GM18498 (cell line): ENCODE measurements at regions not wholly inside any gene's neighbourhood (a gene's known extent, or its start where the extent isn't known, plus 50 kb on each side); places are given as distances from the start of the nearest gene placed in this dataset.

Experiments
- ATAC-seq: cut with Tn5 transposase; IDR thresholded peaks from one replicate; pipeline ENCODE4 v1.9.1; 2021; ENCODE audit warnings: mild to moderate bottlenecking, moderate library complexity; ENCODE audit not compliant: unreplicated experiment

DNA sequence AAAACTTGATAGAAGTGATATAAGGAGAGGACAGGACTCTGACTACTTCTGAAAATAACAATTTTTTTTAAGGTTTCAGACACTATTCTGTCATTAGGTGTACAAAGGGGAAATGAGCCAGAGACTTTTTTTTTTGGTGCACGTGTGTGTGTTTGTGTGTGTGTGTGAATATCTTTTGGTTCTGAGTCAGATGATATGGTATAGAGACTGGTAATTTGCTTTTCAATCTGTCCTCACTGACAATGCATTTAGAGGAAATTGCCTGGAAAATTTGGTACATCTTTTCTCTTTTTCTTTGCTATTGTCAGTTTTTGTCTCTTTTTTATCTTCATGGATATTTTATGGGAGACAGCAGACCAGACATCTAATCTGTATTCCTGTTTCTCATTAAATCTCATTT, 59.3 kb downstream of the DDIT4L start:
- no peak for ATAC-seq

DNA sequence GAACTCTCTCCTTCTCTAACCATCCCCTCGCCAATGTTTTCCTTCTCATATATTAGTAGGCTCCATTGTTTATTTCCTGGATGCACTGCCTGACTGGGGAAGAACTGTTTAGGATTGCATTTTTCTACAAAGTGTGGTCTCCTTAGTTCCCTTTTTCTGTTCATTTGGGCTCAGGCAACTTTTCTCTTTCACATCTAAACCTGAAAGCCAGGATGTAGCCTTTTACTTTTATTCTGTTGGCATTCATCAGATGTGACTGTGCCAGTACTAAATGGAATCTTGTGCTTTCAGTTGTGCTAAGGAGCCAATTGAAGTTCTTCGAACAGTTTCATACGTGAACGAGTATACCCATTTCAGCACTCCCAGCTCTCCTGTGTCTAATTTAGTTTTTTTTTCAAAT, 59.8 kb downstream of the DDIT4L start:
- ATAC-seq, result no peak

DNA sequence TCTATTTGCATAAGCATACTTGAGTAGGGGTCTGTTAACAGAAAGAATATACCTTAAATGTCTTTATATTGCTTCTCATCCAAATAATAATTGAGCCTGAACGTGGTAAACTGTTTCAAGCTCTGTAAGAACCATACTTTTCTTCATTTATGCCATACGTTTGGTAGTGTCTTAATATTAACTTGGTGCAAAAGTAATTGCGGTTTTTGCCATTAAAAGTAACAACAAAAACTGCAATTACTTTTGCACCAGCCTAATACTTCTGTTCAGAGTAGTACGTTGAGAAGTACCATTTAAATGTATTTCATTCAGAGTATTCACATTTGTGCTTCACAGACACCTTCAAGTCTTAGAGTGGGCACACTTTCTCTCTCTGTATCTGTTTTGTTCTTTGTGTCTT, 60.5 kb downstream of the DDIT4L start:
- ATAC-seq, result no peak

DNA sequence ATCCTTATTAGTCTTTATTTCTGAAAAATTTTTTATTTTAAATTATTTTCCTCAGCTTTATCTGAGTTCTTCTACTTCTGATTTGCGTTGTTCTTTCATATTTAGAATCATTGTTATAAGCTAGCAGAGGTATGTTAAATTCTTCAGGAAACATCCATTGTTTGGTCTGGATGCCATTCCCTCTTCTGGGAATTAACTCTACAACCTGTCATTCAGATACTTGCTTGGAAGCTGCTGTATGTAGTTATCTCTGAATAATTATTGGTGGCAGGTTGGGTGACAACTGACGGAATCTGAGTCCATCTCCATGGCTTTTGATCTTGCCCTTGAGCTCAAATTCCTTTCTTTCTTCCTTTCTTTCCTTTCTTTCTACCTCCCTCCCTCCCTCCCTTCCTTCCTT, 61.9 kb downstream of the DDIT4L start:
- ATAC-seq, result no peak

DNA sequence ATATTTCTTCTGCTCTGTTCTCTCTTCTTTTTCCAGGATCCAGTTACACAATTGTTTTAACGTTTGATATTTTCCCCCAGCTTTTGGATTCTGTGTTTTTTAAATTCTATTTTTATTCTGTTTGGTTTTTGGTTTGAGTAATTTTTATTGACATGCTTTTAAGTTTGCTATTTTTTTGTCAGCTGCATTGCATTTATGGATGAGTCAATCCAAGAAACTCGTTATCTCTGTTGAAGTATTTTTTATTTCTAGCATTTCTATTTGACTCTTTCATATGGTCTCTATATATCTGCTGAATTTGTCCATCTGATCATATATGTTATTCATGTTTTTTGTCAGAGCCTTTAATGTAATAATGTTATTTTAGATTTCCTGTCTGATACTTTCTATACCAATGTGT, 65.6 kb downstream of the DDIT4L start:
- no peak for ATAC-seq

DNA sequence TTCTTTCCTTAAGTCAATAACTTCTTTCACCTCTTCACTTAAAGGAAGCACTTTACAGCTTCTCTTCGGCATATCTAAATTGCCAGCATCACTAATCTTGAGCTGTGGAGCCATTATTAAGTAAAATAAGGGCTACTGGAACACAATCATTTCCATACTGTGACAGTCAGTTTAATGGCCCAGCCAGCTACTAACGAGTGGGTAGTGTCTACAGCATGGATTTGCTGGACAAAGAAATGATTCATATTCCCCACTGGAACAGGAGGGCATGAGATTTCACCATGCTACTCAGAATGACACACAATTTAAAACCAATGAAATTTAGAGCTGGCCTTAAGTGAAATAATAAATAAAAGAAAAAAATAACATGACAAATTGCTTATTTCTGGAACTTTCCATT, 72.1 kb downstream of the DDIT4L start:
- ATAC-seq, result no peak

DNA sequence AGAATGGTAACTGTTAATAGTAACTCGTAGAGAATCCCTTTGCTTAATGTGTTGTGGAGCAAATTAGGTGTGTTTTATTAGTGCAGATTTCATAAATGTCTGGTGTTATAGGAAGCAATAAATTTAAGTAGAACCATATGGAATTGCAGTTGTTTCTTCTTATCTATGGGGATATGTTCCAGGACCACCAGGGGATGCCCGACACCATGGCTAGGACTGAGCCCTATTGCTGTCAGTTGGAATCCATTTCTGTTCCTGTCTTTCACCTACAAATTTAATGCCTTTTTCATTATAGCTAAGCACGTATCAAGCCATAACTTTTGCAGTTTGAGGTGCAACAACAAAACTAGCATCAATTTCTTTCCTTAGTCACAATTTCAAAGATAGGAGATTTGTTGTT, 72.5 kb downstream of the DDIT4L start:
- ATAC-seq, result no peak

DNA sequence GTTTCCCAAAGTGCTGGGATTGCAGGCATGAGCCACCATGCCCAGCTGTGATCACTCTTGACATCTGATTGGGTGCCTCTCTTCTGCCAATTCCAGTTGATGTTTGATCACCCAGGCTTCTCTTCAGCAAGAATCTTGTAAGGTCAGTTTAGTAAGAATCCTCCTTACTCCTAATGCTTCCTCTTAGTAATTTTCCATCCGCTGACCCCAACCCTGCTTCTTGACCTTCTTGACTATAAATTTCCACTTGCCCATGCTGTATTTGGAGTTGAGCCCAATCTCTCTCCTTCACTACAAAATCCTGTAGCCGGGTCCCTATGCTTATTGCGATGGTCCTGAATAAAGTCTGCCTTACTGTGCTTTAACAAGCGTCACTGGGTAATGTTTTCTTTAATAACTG, 75.4 kb downstream of the DDIT4L start:
- no peak for ATAC-seq

DNA sequence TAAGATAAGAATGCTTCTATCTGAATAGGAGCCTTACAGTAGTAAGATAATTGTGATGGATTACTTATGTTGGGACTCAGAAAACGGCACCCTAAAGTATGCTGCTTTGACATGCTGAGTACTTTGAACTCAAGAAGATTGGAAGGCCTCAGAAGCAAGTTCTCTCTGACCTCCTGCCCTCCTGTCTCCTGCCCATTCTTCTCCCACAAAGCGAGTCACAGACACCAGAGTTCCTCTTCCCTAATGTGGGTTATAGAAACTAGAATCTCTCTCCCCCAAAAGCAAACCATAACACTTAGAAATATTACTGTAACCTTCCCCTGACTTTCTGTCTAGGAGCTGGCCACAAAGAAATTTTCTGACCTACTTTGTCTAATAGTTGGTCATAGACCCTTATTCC, 76.5 kb downstream of the DDIT4L start:
- no peak for ATAC-seq

DNA sequence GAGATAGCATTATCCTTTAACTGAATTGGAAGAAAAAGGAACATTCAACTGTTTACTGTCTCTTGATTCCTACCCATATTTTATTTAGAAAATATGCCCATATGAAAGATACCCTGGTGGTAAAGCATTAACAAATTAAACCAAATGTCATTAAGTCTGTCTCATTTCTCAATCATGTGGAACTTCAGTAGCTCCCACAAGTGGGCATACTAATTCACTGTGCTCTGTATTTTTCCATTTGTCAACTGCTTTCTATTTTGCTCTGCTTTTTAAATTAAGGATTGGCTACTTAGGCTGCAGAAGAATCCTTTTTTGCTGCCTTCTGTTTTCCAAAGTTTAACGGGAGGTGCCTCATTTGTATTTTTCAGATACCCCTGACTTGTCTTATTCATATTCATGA, 77.2 kb downstream of the DDIT4L start:
- ATAC-seq, result no peak

DNA sequence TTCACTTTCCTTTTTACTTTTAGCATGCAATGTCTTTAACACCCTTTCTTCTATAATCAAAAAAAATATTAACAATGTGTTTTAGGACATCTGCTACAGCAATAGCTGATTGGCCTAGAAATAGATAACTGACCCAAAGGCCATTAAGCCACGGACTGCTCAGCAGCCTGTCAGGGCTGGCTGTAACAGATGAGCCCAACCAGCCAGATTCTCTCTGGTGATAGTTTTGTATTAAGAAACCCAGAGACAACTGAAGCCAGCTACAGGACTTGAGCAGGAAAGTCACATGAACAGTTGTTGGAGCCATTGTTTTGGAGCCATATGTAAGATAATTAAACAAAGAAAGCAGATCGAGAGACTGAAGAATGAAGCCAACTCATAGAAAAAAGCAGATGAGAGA, 80.3 kb downstream of the DDIT4L start:
- ATAC-seq, result no peak

DNA sequence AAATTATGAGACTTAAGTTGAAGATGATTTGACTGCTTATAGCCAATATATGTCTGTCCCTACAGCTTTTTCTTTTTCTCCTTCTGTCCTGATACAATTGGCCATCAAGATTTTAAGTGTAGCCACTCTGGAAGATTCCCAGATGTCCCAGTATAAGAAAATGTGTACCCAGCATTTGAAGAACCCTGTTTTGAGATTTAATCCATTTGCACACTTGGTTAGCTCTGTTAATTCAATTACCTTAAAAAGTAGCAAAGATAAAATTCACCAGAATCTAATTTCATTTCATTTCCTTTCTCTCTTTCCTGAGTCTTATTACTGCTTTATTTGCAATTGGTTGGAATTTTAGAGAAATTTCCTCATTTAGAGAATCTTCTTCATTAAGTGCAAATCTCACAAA, 81.4 kb downstream of the DDIT4L start:
- no peak for ATAC-seq

DNA sequence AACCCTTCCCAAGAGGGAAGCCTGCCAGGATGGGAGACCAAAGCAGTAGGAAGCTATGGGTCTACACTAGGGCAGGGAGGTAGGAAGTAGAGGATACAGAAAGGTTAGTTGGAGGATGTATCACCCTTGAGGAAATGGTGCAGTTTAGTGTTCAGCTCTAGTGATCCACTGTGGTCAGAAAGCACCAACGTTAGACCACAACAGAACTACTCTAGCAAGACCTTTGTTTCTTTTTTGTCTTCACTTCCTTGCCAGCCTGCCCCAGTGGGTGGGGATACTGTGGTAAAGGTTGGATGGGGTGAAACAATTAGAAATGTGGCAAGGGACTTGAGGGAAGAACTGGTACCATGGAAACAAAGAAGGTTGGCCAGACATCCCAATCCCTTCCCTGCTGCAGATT, 83.3 kb downstream of the DDIT4L start:
- peak; percentile 99 for ATAC-seq

DNA sequence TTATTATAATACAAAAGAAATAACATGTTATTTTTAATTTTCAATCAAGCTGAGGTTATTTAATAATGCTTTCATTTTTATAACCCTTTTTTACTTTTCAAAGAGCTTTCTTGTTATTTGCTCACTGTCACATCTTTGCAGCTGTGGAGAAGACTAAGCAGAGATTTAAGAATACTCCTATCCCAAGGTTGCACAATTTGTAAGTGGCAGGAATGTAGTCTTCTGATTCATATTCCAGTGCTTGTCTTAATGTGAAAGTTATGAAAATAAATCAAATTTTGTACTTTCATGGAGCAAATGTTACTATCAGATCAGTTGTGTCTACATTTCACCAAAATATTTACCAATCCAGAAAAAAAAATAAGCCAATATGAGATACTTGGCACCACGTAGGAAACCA, 86.6 kb downstream of the DDIT4L start:
- ATAC-seq, result no peak

DNA sequence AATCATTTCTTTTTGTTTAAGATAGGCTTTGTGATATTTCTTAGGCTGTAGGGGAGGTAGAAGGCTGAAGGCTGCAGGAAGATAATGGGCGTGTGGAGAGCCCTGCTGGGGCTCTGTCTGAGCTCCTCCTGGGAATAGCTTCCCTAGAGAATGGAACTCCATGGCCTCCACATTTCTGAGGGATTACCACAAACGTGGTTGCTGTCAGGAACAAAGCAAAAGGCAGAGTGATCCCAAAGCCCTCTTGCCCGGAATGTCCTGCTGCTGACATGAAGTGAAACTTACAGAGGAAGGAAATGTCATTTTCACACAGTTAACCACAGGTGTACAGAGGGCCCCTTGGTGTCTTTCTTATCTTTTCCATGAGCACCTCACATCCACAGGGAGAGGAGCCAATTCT, 89.3 kb downstream of the DDIT4L start:
- ATAC-seq, result peak; percentile 69

DNA sequence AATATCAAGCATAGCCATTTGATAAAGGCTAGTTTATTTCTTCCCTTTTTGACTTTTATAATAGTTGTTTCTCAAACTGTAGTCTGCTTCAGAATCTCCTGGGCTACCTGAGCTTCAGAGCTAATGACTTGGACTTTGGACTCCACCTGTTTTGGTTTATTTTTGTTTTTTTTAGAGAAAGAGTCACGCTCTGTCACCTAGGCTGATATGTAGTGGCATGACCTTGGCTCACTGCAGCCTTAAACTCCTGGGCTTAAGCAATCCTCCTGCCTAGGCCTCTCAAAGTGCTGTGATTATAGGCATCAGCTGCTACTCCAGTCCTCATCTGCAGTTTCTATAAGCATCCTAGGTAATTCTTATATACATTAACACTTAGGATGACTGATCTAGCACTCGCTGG, 90.5 kb downstream of the DDIT4L start:
- ATAC-seq, result no peak

DNA sequence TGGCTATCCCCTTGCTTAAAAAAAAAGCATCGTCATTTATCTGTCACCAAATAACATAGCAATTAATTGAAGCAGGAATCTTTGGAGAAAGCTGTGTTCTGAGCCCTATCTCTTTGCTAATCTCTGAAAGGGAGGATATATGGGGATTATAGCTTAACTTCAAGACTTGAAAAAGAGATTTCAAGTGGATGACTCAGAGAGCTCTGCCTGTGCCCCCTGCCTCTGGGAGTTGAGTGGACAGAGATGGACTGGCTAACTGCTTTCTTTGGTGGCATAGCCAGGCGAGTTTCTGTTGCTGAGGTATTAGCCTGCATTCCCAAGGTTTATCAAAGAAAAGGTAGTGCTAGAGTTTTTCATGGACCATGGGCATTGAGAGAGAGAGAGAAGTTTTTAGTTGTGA, 91.6 kb downstream of the DDIT4L start:
- no peak for ATAC-seq

DNA sequence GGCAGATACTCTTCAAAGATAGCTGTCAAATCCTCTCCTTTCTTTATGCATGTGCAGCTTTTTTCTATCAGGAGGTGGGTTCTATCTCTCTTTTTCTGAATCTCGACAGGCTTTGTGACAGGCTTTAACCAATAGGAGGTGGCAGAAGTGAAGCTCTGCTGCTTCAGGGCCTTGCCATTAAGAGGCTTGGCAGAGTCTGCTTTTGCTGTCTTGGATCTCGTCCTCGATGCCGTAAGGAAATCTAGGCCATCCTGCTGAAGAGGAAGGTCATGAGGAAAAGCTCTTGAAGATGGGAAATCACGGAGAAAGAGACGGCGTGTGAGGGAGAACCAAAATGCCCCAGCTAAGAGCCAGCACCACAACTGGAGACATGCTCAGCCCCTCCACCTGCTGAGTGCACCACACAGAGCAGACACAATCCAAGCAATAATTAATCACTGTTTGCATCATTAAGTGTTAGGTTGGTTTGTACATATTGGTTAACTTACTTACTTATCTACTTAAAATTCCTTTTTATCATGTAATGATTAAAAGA, 92.2 kb downstream of the DDIT4L start:
- no peak for ATAC-seq

DNA sequence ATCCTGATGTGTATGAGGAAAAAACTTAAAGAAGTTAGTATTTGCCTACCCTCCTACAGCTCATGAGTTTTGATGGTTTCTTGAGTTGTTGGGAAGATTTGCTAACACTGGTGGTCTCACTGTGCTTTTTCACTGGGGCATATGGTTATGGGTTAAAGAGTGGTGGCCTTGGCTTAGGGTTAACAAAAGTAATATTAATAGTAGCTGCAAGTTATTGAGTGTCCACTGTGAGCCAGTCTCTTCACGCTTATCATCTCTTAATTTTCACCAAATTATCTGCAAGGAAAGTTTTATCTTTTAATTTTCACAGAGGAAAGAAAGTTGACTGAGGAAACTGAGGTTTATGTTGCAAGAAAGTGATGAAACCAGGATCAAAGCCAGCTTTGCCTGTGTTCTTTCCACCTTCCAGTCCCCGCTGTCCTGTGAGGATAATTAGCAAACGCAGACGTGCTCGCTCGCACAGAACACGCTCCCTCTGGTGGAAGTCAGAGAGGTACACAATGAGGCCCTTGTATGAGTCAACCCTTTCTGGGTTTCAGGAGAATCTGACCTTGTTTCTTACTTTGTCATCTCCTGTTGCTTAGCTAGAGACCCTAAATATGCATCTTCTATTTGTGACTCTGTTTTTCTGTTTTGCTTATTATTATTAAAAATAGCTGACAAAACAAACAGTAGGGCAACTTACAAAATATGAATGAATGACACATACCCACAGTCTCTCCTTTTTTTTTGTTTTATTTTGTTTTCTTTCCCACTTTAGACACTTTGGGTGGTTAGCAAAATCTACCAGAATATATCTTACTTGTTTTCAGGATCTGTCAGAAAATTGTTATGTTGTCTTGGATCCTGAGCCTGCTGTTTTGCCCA, 94.3 kb downstream of the DDIT4L start:
- ATAC-seq, result peak; percentile 88

DNA sequence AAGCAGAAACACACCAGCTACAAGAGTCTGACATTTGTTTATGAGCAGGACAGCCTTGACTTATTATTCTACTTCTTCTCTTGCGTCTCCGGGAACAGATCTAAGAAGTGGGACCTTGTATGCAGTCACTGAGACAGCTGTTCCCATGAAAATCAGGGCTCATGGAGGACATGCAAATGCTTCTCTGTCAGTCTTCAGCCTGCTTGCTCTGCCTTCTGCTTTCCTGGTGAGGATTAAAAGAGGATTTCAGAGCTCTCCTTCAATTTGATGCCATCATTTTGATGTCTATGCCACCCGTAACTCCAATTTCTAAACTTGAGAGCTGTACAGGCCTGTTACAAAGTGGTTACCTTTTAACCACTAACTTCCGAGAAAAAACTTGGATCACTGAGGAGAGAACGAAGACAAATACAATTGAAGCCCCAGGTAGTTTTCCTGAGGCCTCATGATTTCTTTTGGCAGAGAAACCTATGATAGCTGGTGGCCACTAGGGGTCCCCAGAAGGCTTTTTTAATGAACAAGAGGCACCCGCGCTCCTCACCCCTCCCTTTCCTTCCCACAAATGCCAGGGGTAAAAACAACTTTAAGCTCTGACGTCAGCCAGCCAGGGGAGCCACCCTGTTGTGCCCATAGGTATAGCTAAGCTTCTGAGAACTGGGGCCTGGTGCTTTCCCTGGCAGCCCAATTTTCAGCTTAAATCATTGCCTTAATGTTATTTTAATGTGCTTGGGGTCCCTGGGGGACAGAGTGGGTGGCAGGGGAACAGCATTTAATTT, 97.0 kb downstream of the DDIT4L start:
- peak; percentile 83 for ATAC-seq

DNA sequence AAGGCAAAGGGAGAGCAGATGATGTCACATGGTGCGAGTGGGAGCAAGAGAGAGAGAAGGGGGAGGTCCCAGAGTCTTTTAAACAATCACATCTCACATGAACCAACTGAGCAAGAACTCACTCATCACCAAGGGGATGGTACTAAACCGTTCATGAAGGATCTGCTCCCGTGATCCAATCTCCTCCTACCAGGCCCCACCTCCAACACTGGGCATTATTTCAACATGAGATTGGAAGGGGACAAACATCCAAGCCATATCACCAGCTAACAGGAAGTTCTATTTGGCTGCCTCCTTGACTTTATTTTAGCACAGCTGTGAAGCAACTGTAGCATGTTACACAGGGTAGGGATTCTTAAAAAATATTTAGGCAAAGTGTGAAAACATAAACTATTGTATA, 102.5 kb downstream of the DDIT4L start:
- no peak for ATAC-seq

DNA sequence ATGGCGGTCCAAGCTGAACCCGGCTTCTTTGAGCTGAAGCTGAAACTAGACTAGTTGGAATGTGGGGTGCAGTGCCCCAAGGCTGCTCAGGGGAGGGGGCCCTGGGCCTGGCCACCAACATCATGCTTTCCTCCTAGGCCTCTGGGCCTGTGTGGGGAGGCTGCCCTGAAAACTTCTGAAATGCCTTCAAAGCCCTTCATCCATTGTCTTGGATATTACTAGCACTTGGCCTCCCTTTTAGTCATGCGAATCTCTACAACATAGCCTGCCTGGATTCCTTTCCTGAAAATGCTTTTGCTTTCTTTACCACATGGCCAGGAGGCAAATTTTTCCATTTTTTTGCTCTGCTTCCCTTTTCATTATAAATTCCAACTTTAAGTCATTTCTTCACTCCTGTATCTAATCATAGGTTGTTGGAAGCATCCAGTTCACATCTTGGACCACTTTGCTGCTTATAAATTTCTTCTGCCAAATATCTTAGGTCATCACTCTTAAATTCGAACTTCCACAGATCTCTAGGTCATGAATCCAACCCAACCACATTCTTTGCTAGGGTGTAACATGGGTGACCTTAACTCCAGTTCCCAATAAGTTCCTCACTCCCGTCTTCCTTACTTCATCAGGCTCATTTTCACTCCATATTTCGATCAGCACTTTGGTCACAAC, 103.4 kb downstream of the DDIT4L start:
- no peak for ATAC-seq
